Osteoblast (primary cell): ENCODE measurements at regions not wholly inside any gene's neighbourhood (a gene's known extent, or its start where the extent isn't known, plus 50 kb on each side); places are given as distances from the start of the nearest gene placed in this dataset.

Experiments
- DNase-seq: peaks from one replicate; pipeline ENCODE4 v3.0.0; 2011; ENCODE audit warnings: low spot score, mixed read lengths; ENCODE audit not compliant: insufficient read length; ENCODE audit errors: missing footprints
- H2AFZ ChIP-seq: 2 replicates; pipeline ENCODE4 v1.6.0; 2011; ENCODE audit warnings: mild to moderate bottlenecking, low read length
- H3K27ac ChIP-seq: 2 replicates; pipeline ENCODE4 v1.5.1; 2011; ENCODE audit warnings: mild to moderate bottlenecking, low read depth, low read length, moderate library complexity
- H3K27me3 ChIP-seq: 2 replicates; pipeline ENCODE4 v1.6.0; 2012; ENCODE audit warnings: mild to moderate bottlenecking, control low read depth, inconsistent platforms, low read length, moderate library complexity; ENCODE audit not compliant: insufficient read depth
- H3K36me3 ChIP-seq: 2 replicates; pipeline ENCODE4 v1.5.1; 2011; ENCODE audit warnings: mild to moderate bottlenecking, low read length, control low read depth, moderate library complexity; ENCODE audit not compliant: insufficient read depth
- H3K4me1 ChIP-seq: 2 replicates; pipeline ENCODE4 v1.5.1; 2011; ENCODE audit warnings: mild to moderate bottlenecking, low read length, control low read depth, moderate library complexity; ENCODE audit not compliant: insufficient read depth
- H3K4me2 ChIP-seq: 2 replicates; pipeline ENCODE4 v1.6.0; 2011; ENCODE audit warnings: mild to moderate bottlenecking, low read length; ENCODE audit not compliant: insufficient read depth
- H3K4me3 ChIP-seq: fragments of 200-600 bp; sonication (generic); 3 replicates; pipeline ENCODE4 v1.5.1; 2012; ENCODE audit warnings: mild to moderate bottlenecking, low read length, inconsistent platforms; ENCODE audit not compliant: insufficient read depth
- H3K79me2 ChIP-seq: 2 replicates; pipeline ENCODE4 v1.6.0; 2012; ENCODE audit warnings: mild to moderate bottlenecking, low read length, control low read depth, inconsistent platforms; ENCODE audit not compliant: insufficient read depth
- H3K9me3 ChIP-seq: 2 replicates; pipeline ENCODE4 v1.5.1; 2011; ENCODE audit warnings: low read depth, low read length, control low read depth
- H4K20me1 ChIP-seq: 2 replicates; pipeline ENCODE4 v1.6.0; 2012; ENCODE audit warnings: mild to moderate bottlenecking, low read length, control low read depth; ENCODE audit not compliant: insufficient read depth
- TF ChIP-seq, protein P1 (sequence below): IDR thresholded peaks from 2 replicates; pipeline ENCODE4 v1.5.1; 2011; ENCODE audit warnings: mild to moderate bottlenecking, low read depth, low read length, moderate library complexity; ENCODE audit errors: extremely low read depth

DNA sequence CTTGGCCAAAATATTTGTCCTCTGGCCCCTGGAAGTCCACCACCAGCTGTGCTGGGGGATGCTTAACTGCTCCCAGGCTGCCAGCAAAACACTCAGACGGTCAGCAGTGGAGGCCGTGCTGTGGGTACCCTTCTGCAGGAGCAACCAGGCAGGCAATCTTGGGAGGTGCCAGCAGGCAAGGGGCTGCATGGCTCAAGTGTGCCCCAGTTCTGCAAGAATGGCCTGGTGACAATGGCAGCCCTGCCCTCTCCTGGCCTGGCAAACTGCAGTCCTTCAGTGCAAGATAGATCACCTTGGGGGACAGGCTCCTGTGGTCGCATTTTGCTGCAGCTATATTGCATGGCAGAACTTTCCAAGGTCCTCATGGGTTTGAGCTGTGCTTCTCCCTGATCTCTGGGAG is 728.3 kb downstream of the TMTC2 start:
- TF ChIP-seq, protein P1, sequence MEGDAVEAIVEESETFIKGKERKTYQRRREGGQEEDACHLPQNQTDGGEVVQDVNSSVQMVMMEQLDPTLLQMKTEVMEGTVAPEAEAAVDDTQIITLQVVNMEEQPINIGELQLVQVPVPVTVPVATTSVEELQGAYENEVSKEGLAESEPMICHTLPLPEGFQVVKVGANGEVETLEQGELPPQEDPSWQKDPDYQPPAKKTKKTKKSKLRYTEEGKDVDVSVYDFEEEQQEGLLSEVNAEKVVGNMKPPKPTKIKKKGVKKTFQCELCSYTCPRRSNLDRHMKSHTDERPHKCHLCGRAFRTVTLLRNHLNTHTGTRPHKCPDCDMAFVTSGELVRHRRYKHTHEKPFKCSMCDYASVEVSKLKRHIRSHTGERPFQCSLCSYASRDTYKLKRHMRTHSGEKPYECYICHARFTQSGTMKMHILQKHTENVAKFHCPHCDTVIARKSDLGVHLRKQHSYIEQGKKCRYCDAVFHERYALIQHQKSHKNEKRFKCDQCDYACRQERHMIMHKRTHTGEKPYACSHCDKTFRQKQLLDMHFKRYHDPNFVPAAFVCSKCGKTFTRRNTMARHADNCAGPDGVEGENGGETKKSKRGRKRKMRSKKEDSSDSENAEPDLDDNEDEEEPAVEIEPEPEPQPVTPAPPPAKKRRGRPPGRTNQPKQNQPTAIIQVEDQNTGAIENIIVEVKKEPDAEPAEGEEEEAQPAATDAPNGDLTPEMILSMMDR = no peak
- no peak for DNase-seq
- no peaks in the 10 kb centered on the region for H3K27me3 ChIP-seq
- H3K36me3 ChIP-seq = no peaks in the 10 kb centered on the region
- no peaks in the 10 kb centered on the region for H3K9me3 ChIP-seq
- H3K4me3 ChIP-seq = no peak overlapping the region
- H2AFZ ChIP-seq = no peak overlapping the region
- no peaks in the 10 kb centered on the region for H4K20me1 ChIP-seq
- H3K79me2 ChIP-seq = no peaks in the 10 kb centered on the region
- H3K4me1 ChIP-seq = no peaks in the 10 kb centered on the region
- H3K27ac ChIP-seq = no peak overlapping the region
- no peak overlapping the region for H3K4me2 ChIP-seq

DNA sequence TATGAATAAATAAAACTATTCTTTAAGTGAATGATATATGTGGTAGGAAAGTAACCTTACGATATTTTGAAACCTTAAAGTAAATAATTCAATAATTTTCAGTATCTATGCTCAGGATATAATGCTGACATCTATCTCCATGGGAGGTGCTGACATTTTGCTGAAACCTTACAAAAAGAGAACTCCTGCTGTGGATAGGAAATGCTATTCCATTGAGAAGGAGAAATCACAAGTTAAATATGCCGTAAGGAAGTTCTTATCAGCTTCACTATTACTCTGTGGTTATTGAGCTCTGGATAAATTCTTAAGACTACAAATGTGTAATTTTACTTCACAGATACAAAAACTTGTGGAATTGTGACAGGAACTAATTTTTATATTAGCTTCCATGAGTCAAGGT is 722.1 kb downstream of the TMTC2 start:
- Histone ChIP-seq H3K4me3 (no peak overlapping the region), H3K9me3 (no peaks in the 10 kb centered on the region), H2AFZ (no peak overlapping the region), H3K27me3 (no peaks in the 10 kb centered on the region), H3K79me2 (no peaks in the 10 kb centered on the region), H3K36me3 (no peaks in the 10 kb centered on the region), H4K20me1 (no peaks in the 10 kb centered on the region), H3K4me2 (no peak overlapping the region), H3K27ac (no peak overlapping the region), H3K4me1 (no peaks in the 10 kb centered on the region)
- no peak for DNase-seq
- TF ChIP-seq, protein P1 = no peak

DNA sequence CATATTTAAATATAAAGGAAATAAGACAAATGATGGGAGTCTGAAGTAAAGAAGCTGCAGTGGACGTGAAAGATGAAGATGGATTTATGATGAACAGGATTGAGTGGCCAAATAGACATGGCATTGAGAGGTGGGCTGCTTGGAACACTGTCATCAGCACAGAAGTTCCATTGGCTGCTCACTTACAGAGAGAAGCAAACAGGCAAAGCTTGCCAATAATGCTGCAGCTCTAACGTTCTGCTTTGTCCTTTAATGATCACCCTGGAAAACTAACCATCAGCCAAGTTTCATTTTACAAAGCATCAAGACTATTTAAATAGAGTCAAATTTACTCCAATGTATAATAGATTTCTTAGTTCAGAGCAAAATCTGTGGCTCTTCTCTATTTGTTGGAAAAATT is 721.4 kb downstream of the TMTC2 start:
- no peaks in the 10 kb centered on the region for H4K20me1 ChIP-seq
- H3K4me2 ChIP-seq = no peak overlapping the region
- H2AFZ ChIP-seq = no peak overlapping the region
- no peak overlapping the region for H3K4me3 ChIP-seq
- no peaks in the 10 kb centered on the region for H3K4me1 ChIP-seq
- no peaks in the 10 kb centered on the region for H3K9me3 ChIP-seq
- no peaks in the 10 kb centered on the region for H3K27me3 ChIP-seq
- no peak for DNase-seq
- TF ChIP-seq, protein P1 = no peak
- H3K27ac ChIP-seq = no peak overlapping the region
- H3K36me3 ChIP-seq = no peaks in the 10 kb centered on the region
- no peaks in the 10 kb centered on the region for H3K79me2 ChIP-seq

DNA sequence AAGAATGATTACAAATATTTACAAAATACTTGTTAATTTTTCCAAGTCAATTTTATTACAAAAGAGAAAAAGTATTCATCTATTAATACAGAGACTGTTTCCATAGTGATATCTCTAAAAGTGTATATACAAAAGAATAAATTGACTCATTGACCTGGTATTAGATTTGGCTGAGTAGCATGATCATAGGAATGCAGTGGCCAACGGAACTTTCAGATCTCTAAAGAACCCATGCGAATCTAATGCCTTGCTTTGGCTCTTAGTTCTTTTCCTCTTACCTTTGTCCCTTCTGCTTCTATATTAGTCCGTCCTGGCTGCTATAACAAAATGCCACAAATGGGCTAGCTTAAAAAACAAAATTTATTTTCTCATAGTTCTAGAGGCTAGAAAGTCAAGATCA is 717.8 kb downstream of the TMTC2 start:
- Histone ChIP-seq H3K27me3 (no peaks in the 10 kb centered on the region), H2AFZ (no peak overlapping the region), H3K4me2 (no peak overlapping the region), H3K4me3 (no peak overlapping the region), H3K4me1 (no peaks in the 10 kb centered on the region), H4K20me1 (no peaks in the 10 kb centered on the region), H3K9me3 (no peaks in the 10 kb centered on the region), H3K27ac (no peak overlapping the region), H3K36me3 (no peaks in the 10 kb centered on the region), H3K79me2 (no peaks in the 10 kb centered on the region)
- no peak for DNase-seq
- TF ChIP-seq, protein P1 = no peak
